ENCODE measurements at regions not wholly inside any gene's neighbourhood (a gene's known extent, or its start where the extent isn't known, plus 50 kb on each side); places are given as distances from the start of the nearest gene placed in this dataset.

DNA sequence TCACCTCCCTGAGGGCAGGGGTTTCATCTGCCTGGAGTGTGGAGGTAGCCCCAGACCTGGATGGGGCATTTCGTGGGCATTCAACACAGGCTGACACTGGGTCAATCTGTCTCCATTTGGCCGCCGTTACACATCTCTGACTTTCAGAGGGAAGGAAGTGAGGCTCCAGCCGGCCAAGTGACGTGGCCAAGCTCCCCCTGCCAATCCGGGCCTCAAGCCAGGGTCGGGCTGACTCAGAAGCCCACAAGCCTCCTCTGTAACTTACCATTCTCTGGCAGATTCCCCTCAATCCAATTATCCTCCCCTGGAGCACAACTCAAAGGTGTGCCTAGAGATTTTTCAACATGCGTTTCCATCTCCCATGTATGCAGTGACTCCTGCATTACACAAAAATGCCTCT is 227.6 kb downstream of the KLF13 start:
- DNase-seq (ENCODE audit: low read depth): no peak

DNA sequence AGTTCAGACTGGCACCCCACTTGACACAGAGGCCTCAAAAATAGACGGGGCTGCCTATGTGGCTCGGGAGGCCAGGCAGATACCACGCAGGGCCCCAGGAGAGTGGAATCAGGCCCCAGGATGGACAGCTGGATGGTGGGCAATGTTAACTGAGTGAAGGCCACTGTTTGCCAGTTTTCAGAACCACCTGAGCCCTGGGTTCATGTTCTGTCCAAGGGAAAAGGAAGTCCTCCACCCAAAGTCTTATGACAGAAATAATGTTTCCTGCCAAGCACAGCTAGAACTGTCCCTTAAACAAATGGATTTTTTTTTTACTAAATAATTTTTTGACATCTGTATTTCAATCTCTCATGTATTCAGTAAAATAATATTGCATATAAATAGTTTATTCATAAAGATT is 228.4 kb downstream of the KLF13 start:
- no peak for DNase-seq (ENCODE audit: low read depth)

GRCh38 chr15:31556494-31557150 is 230.0 kb downstream of the KLF13 start:
- no peak for DNase-seq (ENCODE audit: low read depth)

DNA sequence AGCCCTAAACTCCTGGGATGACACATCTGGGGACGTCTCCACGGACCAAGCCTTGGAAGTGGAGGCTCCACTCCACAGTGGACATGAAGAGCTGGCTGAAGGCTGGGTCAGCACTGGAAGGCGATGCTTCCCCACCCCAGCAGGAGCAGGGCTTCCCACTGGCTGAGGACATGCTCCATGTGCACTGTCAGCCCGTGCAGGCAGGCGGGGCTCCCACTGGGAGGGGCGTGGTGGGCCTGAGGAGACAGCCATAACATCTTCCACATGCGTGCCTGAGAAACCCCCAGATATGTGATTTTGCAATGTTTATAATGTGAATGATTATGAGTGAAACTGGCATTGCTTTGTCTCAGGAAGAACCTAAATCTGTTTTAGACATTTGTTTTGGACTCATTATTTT is 231.3 kb downstream of the KLF13 start:
- no peak for DNase-seq (ENCODE audit: low read depth)

DNA sequence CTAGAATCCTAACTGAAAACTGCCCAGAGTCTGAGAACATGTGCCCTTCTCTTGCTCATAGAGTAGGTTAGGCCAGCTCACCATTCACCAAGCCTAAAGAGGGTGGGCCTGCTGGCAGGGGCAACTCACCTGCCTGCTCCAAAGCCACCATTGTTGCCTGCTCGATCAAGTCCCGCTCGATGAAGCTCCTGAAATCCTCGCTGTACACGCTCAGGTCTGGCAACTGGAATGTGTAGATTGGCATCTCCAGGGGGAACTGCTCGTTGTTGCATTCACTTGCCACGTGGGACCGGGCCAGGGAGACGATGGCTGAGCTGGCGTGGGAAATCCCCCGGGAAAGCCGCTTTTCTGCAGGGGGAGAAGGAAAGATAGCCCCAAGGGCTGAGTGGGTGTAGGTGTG is 232.2 kb downstream of the KLF13 start:
- DNase-seq (ENCODE audit: low read depth): no peak

- no peak for DNase-seq (ENCODE audit: low read depth)
These were observed 233.2 kb downstream of the KLF13 start for GRCh38 chr15:31559786-31560185.

DNA sequence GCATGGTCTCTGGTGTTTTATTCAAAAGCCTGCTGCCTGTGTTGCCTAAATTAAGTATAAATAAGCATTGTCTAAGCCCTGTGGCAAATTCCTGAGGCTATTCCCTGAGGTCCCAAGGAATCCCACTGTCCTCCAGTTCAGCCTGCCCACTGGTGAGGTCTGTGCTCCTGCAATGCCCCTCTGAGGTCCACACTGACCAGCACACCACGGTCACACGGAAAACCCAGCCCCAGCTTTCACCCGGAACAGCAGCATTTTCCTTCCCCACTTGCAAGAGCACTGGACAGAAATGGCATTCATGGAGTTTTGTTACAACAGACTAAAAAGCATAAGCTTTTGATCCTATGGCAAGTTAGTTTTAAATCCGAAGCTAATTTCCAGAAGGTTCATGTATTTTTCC is 234.0 kb downstream of the KLF13 start:
- DNase-seq (ENCODE audit: low read depth): no peak

DNA sequence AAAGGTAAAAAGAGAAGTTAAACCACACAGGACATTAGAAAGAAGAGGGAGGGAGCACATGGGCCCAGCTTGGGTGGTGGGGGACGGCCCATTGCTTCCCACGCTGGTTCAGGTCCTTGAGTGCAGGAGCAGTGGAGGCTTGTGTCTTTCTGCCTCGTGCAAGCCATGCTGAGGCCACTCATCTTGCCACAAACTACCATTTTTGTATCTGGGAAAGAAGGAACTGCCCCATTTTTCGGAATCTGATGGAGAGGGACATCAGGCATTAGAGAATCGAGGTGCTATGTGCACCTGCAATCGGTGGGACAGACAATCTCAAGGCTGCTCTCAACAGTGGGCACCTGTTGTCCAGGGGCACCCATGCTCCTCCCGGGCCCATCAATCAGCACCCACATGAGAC is 234.5 kb downstream of the KLF13 start:
- DNase-seq (ENCODE audit: low read depth): no peak

GRCh38 chr15:31563001-31563400 is 236.4 kb downstream of the KLF13 start:
- no peak for DNase-seq (ENCODE audit: low read depth)

DNA sequence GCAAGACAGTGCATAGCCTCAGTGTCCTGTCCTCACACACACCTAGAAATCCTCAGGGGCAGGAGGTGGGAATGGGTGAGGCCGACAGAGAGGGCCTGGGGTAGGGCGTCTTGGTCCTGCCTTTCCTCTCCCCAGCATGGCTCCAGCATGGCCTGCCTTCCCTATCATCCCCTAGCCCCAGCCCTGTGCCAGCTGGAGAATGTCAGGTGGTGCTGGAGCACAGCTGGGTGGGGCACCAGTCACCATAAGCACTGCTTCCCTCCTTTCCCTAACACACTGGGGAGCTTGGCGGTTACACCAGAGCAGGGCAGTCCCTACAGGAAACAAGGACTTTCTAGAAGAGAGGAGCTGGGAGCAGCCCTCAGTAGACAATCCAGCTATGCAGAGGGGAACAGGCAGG is 236.8 kb downstream of the KLF13 start:
- DNase-seq (ENCODE audit: low read depth): no peak

- no peak for DNase-seq (ENCODE audit: low read depth)
These were observed 241.2 kb downstream of the KLF13 start for GRCh38 chr15:31567861-31568260.

GRCh38 chr15:31569836-31570235 is 243.2 kb downstream of the KLF13 start:
- DNase-seq (ENCODE audit: low read depth): no peak

DNA sequence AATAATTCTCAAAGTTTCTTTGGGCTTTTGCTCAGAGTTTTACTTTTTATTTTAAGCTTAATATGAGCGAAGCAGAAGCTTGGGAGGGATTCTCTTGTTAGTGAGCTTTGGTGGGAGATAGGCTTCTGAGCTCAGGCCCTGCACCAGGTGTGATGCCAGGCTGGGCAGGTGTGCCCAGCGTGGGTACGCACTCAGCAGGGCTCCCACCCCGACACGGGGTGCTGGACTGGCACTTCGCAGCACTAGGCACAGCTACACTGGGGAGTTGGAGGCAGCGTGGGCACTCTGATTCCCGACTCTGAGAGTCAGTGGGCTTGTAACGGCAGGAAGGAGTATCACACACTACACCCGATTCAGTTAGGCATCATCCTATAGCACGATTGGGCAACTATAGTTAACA is 244.0 kb downstream of the KLF13 start:
- no peak for DNase-seq (ENCODE audit: low read depth)

- DNase-seq (ENCODE audit: low read depth): no peak
These were observed 245.0 kb downstream of the KLF13 start for GRCh38 chr15:31571676-31572075.

- DNase-seq (ENCODE audit: low read depth): no peak
These were observed 247.1 kb downstream of the KLF13 start for GRCh38 chr15:31573759-31574158.

- DNase-seq (ENCODE audit: low read depth): no peak
These were observed 248.1 kb downstream of the KLF13 start for GRCh38 chr15:31574766-31575165.

- no peak for DNase-seq (ENCODE audit: low read depth)
These were observed 250.5 kb downstream of the KLF13 start for GRCh38 chr15:31577108-31577507.

GRCh38 chr15:31579282-31579681 is 252.6 kb downstream of the KLF13 start:
- no peak for DNase-seq (ENCODE audit: low read depth)

DNA sequence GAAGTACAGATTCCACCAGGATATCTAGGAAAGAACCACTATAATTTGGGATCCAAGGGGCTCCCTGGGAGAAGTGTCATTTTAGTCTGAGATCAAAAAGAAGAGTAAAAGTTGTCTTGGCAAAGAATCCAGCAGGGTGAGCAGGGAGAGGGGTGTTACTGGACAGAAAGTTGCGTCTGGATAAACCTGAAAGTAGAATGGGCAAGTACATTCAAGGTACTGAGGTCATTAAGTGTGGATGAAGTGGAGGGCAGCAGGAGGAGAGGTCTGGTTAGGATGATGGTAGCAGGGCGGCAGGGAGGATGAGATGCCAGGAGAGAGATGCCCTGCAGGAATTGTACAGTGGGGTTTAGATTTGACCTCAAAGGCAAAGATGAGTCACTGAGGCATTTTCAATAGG is 253.3 kb downstream of the KLF13 start:
- no peak for DNase-seq (ENCODE audit: low read depth)

DNA sequence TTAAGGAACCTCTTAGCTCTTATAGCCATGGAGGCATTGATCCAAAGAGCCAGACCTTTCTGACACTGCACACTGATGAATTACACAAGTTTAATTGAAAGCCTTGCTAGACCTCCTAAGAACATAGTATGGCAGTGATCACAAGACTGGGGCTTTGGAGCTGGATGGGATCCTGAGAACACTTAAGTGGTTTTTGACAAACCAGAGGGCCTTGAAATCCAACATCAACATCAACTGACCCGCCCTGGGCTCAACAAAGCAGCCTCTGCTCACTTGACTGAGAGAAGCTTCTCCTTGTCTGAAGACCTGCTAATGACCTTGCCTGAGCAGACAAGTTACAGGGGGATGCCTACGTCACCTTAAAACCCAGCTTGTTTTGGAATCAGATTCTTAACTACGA is 257.6 kb downstream of the KLF13 start:
- DNase-seq (ENCODE audit: low read depth): no peak

GRCh38 chr15:31585240-31585639 is 258.6 kb downstream of the KLF13 start:
- no peak for DNase-seq (ENCODE audit: low read depth)

- no peak for DNase-seq (ENCODE audit: low read depth)
These were observed 260.2 kb downstream of the KLF13 start for GRCh38 chr15:31586841-31587240.

GRCh38 chr15:31587583-31587982 is 260.9 kb downstream of the KLF13 start:
- no peak for DNase-seq (ENCODE audit: low read depth)

- no peak for DNase-seq (ENCODE audit: low read depth)
These were observed 264.0 kb downstream of the KLF13 start for GRCh38 chr15:31590609-31591008.

GRCh38 chr15:31591908-31592307 is 265.3 kb downstream of the KLF13 start:
- no peak for DNase-seq (ENCODE audit: low read depth)

Measured in activated T-cell treated with anti-CD3 and anti-CD28 coated beads for 1 hour (primary cell).